ENCODE measurements at regions not wholly inside any gene's neighbourhood (a gene's known extent, or its start where the extent isn't known, plus 50 kb on each side); places are given as distances from the start of the nearest gene placed in this dataset.

- Histone ChIP-seq H3K27ac (peak overlapping the region in 2 of 4 donors; percentile 25 to 43), H3K27me3 (no peaks in the 10 kb centered on the region), H3K4me3 (no peak overlapping the region), H3K9me3 (no peaks in the 10 kb centered on the region), H3K4me1 (no peaks in the 10 kb centered on the region), H3K36me3 (no peaks in the 10 kb centered on the region)
- TF ChIP-seq POLR2A (IDR thresholded peaks at IDR 0.05) (no peak), CTCF (IDR thresholded peaks at IDR 0.05) (no peak)
- DNase-seq: peak in 2 of 3 donors; percentile 78 to 82
Observed at GRCh38 chr2:12501469-12502158, 215.1 kb upstream of the TRIB2 start.

DNA sequence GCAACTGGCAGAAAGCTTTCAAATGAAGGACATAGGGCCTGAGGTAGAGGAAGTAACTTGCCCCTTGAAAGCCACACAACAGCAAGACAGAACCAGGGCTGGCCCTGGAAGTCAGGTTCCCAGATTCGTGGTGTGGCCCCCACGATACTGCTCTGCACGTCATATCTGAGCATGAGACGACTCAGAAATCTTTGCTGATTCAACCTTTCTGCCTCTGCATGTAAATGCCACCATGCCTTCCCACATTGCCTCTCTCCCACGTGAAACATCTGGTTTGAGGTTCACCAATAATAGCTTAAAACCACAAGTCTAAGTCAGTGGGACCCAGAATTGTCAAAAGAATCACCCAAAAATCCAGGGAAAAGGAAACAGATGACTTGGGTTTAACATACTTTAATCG lies 214.0 kb upstream of the TRIB2 start:
- TF ChIP-seq POLR2A (IDR thresholded peaks at IDR 0.05) (no peak), CTCF (IDR thresholded peaks at IDR 0.05) (no peak)
- Histone ChIP-seq H3K27me3 (no peaks in the 10 kb centered on the region), H3K4me1 (no peaks in the 10 kb centered on the region), H3K36me3 (no peaks in the 10 kb centered on the region), H3K27ac (peak overlapping the region in 1 of 4 donors; percentile 20), H3K9me3 (no peaks in the 10 kb centered on the region), H3K4me3 (no peak overlapping the region)
- no peak for DNase-seq

GRCh38 chr2:12504443-12504842 lies 212.3 kb upstream of the TRIB2 start:
- Histone ChIP-seq H3K4me1 (no peaks in the 10 kb centered on the region), H3K4me3 (no peak overlapping the region), H3K36me3 (no peaks in the 10 kb centered on the region), H3K9me3 (no peaks in the 10 kb centered on the region), H3K27ac (no peak overlapping the region), H3K27me3 (no peaks in the 10 kb centered on the region)
- TF ChIP-seq CTCF (IDR thresholded peaks at IDR 0.05) (no peak), POLR2A (IDR thresholded peaks at IDR 0.05) (no peak)
- no peak for DNase-seq

GRCh38 chr2:12506846-12507245 lies 209.9 kb upstream of the TRIB2 start:
- TF ChIP-seq POLR2A (IDR thresholded peaks at IDR 0.05) (no peak), CTCF (IDR thresholded peaks at IDR 0.05) (no peak)
- H3K4me1 ChIP-seq: no peaks in the 10 kb centered on the region
- H3K36me3 ChIP-seq: no peaks in the 10 kb centered on the region
- no peak overlapping the region for H3K4me3 ChIP-seq
- no peak overlapping the region for H3K27ac ChIP-seq
- H3K9me3 ChIP-seq: no peaks in the 10 kb centered on the region
- H3K27me3 ChIP-seq: no peaks in the 10 kb centered on the region
- DNase-seq: no peak

DNA sequence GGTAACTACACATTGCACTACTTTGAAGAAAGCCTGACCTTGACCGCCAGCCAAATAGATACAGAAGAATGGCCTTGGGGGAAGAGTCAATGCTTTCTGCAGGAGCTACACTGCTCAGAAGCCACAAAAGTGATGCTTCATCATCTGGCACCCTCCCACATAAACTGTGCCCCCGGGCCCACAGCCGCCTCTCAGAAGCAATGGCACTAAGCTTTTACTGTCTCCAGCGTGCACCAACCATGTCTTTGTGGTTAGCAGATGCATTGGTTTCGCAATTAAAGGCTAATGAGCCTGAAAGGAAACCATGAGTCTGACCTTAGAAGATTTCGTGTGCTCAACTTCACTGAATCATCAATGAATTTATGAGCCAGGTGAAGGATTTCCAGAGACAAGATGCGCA lies 209.4 kb upstream of the TRIB2 start:
- H3K4me1 ChIP-seq: no peaks in the 10 kb centered on the region
- H3K27ac ChIP-seq: no peak overlapping the region
- TF ChIP-seq POLR2A (IDR thresholded peaks at IDR 0.05) (no peak), CTCF (IDR thresholded peaks at IDR 0.05) (no peak)
- DNase-seq: no peak
- H3K36me3 ChIP-seq: no peaks in the 10 kb centered on the region
- no peaks in the 10 kb centered on the region for H3K9me3 ChIP-seq
- H3K4me3 ChIP-seq: no peak overlapping the region
- H3K27me3 ChIP-seq: no peaks in the 10 kb centered on the region

- Histone ChIP-seq H3K9me3 (no peaks in the 10 kb centered on the region), H3K27ac (no peak overlapping the region), H3K36me3 (no peaks in the 10 kb centered on the region), H3K27me3 (no peaks in the 10 kb centered on the region), H3K4me1 (no peaks in the 10 kb centered on the region), H3K4me3 (no peak overlapping the region)
- TF ChIP-seq POLR2A (IDR thresholded peaks at IDR 0.05): no peak
- TF ChIP-seq CTCF (IDR thresholded peaks at IDR 0.05): no peak
- no peak for DNase-seq
Observed at GRCh38 chr2:12510070-12510469, 206.7 kb upstream of the TRIB2 start.

Data from Peyer's patch (tissue), 4 donors.